GM21447 (cell line): ENCODE measurements at regions not wholly inside any gene's neighbourhood (a gene's known extent, or its start where the extent isn't known, plus 50 kb on each side); places are given as distances from the start of the nearest gene placed in this dataset.

Source experiments
- ATAC-seq: cut with Tn5 transposase; IDR thresholded peaks from one replicate; pipeline ENCODE4 v1.9.1; 2021; ENCODE audit not compliant: unreplicated experiment

DNA sequence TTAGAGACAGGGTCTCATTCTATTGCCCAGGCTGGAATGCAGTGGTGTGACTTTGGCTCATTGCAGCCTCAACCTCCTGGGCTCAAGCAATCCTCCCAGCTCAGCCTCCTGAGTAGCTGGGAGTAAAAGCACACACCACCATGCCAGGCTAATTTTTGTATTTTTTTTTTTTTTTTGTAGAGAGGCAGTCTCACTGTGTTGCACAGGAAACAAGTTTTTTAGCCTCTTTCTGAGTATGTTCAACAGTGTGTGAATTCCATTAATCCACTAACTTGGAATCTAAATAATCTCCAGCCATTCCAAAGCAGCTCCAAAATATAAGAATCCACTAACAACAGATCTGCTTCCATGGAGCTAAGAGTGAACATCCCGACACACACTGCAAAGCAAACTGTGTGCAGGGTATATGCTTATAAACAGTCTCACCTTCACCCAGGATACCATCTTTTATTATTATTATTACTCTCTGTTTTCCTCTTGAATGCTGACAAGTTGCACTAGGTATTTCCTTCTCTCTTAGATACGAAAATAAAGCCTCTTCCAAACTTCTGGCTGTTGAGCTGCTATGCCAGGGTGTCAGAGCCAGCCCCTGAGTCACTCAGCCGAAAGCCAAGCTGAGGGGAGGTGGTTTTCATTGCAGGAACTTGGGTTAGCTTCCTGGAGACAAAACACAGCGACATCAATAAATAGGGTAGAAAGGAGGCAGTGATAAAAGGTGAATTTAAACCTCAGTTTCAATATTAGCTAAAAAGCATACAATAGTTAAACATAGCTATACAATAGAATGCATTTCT, 264.9 kb downstream of the HIVEP2 start:
- ATAC-seq, result no peak

DNA sequence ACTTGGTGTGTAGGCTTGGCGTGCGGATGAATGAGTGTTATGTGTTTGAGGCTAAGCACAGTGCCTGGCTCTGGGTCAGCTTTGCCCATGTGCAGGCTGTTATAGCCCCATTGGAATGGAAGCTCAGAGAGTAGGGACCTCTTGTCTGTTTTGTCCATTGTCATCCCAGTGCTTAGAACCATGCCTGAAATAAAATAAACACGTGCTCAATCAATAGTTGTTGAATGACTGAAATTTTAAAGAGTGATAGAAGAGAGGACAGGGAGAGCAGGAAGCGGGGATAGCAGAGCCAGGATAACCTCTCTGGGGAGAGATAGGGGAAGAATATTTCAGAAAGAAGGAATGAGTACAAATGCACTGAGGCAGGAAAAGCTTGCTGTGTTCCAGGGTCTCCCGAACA, 263.9 kb downstream of the HIVEP2 start:
- no peak for ATAC-seq

- ATAC-seq, result no peak
Observed at GRCh38 chr6:142682985-142683384, 262.0 kb downstream of the HIVEP2 start.

- no peak for ATAC-seq
Observed at GRCh38 chr6:142683714-142684141, 261.2 kb downstream of the HIVEP2 start.

- no peak for ATAC-seq
Observed at GRCh38 chr6:142684371-142684770, 260.6 kb downstream of the HIVEP2 start.

- ATAC-seq, result no peak
Observed at GRCh38 chr6:142685852-142686506, 259.0 kb downstream of the HIVEP2 start.

- no peak for ATAC-seq
Observed at GRCh38 chr6:142686507-142686887, 258.5 kb downstream of the HIVEP2 start.

- ATAC-seq, result peak; percentile 80
Observed at GRCh38 chr6:142692942-142693341, 252.0 kb downstream of the HIVEP2 start.

DNA sequence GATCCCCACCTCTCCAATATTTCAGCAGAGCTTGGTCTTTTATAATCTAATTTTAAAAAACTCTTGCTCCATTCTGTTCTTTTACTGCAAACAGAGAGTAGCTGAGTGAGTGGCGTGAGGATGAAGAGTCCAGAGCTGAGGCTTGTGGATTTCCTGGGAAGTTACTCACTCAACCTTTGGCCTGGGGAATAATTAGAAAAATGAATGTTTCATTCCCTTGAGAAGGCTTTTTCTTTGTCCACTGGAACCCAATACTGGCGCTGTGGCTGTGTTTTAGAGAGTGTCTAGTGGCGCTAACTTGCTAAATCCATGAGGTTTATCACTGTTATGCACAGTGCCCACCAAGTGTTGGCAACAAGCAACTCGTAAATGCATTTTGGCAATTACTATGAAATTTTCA, 251.5 kb downstream of the HIVEP2 start:
- ATAC-seq, result no peak

DNA sequence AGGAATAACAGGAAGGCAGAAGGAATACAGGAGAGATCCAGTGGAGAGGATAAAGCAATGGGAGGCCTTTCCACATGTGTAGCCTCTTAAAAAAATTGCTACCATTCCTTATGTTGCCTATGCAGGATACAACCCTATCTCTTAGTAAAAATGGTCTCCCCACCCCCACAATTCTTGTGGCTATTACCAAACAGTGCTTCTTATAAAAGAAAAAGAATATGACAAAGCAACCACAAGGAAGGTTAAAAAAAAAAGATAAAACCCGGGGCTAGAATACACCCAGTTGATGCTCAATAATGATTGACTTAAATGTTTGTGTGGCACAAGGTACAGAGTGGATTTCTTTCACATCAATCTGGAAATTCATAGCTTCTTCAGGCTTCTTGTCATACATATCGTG, 250.9 kb downstream of the HIVEP2 start:
- ATAC-seq, result no peak

DNA sequence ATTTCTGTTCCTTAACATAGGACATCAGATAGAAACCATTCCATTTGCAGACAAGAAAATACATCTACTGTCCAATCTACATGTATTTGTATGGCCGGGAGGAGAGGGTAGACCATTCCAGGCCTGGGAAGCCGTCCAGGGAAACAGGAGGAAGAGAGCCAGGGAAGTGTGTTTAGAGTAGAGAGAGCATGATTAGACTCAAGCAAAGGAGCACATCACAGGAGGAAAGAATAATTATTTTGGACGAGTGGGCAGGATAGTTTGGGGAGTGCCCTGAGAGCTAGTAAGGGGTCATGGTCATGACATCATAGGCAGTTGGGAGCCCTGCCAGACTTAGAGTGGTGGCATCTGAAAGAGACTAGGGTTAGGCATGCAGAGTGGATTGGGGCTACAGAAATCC, 250.0 kb downstream of the HIVEP2 start:
- ATAC-seq, result no peak

DNA sequence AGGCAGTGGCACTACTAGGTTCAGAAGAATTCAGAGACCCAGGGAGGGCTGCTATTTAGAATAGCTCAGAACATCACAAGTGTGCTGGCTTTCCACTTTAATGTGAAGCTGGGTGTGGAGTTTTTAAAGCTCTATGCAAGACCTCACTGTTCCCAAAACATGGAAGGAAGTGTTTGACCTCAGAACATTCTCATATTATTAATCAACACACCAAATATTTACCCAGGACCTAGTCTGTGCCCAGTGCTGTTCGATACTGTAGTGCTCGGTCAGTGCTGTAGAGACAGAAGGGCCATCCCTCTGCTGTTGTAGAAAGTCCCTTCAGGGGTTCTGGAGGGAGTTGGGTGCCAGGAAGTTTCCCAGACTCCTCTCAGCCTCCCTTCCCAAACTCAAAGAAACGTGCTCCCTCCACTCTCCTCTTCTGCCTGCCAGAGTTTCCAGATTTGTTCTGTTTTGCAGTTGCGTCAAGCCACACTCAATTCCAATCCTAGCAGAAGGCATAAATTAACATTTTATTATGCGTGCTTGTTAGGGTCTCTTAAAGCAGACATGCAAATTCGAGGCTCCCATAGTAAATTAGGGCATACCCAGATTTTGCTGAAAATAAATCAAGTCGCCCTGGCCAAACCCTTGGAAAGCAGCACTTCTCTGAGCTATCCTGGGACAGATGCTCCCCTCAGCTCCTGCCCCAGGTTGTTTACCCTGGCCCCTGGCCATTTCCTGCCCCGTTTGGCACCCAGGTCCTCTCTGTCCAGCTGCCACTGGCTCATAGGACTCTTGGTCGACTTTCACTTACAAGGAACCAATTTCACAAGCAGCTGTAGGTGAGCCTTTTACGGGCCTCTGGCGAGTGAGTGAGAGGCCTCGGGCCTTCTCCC, 248.6 kb downstream of the HIVEP2 start:
- ATAC-seq, result no peak

DNA sequence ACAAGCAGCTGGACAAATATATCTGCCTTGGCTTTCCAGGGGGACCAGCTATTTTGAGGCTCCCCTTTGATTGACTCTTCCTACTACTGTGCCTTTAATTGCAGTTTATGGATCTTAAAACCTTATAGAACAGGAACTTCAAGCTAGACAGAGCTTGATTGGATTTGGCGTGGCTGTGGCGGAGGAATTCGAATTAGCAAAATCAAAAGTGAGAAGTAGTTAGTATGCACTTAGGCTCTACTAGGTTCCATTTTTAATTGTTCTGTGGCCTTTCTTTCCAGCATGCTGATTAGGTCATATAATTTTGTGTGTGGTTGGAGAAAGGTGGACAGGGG, 248.0 kb downstream of the HIVEP2 start:
- no peak for ATAC-seq

DNA sequence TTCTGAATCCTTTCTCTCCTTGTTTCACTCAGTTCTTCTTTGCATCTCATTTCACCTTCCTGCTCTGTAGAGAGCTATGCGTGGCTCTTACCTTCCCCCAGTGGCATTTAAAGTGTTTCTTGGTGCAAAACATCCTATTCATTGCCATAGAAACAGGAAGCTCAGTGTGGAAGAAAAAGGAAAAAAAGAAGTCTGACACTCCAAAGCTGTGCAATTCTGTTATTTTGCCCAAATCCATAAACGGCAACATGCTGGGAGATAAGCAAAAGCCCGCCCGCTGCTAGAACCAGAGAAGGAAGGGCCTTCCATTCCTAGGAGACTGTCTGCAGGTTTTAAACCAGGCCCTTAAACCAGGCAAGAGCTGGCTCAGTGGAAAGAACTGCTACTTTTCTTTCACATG, 247.1 kb downstream of the HIVEP2 start:
- no peak for ATAC-seq

GRCh38 chr6:142698751-142699150, 246.2 kb downstream of the HIVEP2 start:
- ATAC-seq, result no peak

DNA sequence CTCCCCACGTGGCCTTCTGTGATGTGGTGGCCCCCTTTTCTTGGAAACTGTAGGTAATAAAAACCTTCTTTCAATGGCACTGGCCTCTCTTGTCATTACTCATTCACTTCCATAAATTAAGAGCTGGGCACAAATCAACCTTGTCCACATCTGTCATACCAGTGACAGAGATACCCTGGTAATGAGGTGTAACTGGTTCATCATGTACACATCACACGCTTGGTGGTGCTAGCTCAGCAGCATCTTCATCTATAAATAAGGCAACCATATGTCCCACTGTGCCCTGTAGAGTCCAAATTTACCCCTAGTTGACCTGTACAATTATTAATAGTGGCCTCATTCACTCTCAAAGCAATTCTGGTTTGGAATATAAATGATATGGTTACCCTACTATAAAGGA, 245.6 kb downstream of the HIVEP2 start:
- no peak for ATAC-seq

- ATAC-seq, result no peak
Observed at GRCh38 chr6:142700032-142700431, 244.9 kb downstream of the HIVEP2 start.

- no peak for ATAC-seq
Observed at GRCh38 chr6:142700671-142701312, 244.2 kb downstream of the HIVEP2 start.
